ENCODE measurements at regions not wholly inside any gene's neighbourhood (a gene's known extent, or its start where the extent isn't known, plus 50 kb on each side); places are given as distances from the start of the nearest gene placed in this dataset.

GRCh38 chr12:87656311-87656710, 372.9 kb downstream of the C12orf50 start:
- Histone ChIP-seq H3F3A (ENCODE audit: control insufficient read depth, insufficient read depth) (no peaks in the 10 kb centered on the region), H4K20me1 (ENCODE audit: control insufficient read depth, insufficient read depth, low read depth, low read length) (no peaks in the 10 kb centered on the region), H3K36me3 (ENCODE audit: control insufficient read depth, low read length) (no peaks in the 10 kb centered on the region), H3K79me2 (ENCODE audit: control insufficient read depth, low read length) (no peaks in the 10 kb centered on the region), H3K27ac (ENCODE audit: low read depth, low read length) (no peak overlapping the region), H3K4me1 (ENCODE audit: control insufficient read depth, low read length) (no peaks in the 10 kb centered on the region), H3K9me2 (replicated peaks; ENCODE audit: control insufficient read depth, low read length) (no peaks in the 10 kb centered on the region), H3K4me2 (ENCODE audit: low read length) (no peak overlapping the region), H3K9me3 (ENCODE audit: control insufficient read depth, insufficient read depth, low read length) (no peaks in the 10 kb centered on the region), H3K27me3 (ENCODE audit: control insufficient read depth, low read length) (no peaks in the 10 kb centered on the region), H3K4me3 (ENCODE audit: low read length) (no peak overlapping the region)
- TF ChIP-seq CTCF (IDR thresholded peaks at IDR 0.05; ENCODE audit: low read depth, low read length, poor library complexity, severe bottlenecking), result no peak
- no peak for TF ChIP-seq EZH2phosphoT487 (IDR thresholded peaks at IDR 0.05; ENCODE audit: borderline replicate concordance, low read length)

- no peaks in the 10 kb centered on the region for H3K9me2 ChIP-seq (replicated peaks; ENCODE audit: control insufficient read depth, low read length)
- H3K36me3 ChIP-seq (ENCODE audit: control insufficient read depth, low read length), result no peaks in the 10 kb centered on the region
- H4K20me1 ChIP-seq (ENCODE audit: control insufficient read depth, insufficient read depth, low read depth, low read length), result no peaks in the 10 kb centered on the region
- H3K4me3 ChIP-seq (ENCODE audit: low read length), result no peak overlapping the region
- no peaks in the 10 kb centered on the region for H3K27me3 ChIP-seq (ENCODE audit: control insufficient read depth, low read length)
- no peak overlapping the region for H3K4me2 ChIP-seq (ENCODE audit: low read length)
- no peaks in the 10 kb centered on the region for H3K9me3 ChIP-seq (ENCODE audit: control insufficient read depth, insufficient read depth, low read length)
- H3K27ac ChIP-seq (ENCODE audit: low read depth, low read length), result no peak overlapping the region
- H3F3A ChIP-seq (ENCODE audit: control insufficient read depth, insufficient read depth), result no peaks in the 10 kb centered on the region
- H3K4me1 ChIP-seq (ENCODE audit: control insufficient read depth, low read length), result no peaks in the 10 kb centered on the region
- TF ChIP-seq EZH2phosphoT487 (IDR thresholded peaks at IDR 0.05; ENCODE audit: borderline replicate concordance, low read length), result no peak
- no peak for TF ChIP-seq CTCF (IDR thresholded peaks at IDR 0.05; ENCODE audit: low read depth, low read length, poor library complexity, severe bottlenecking)
- H3K79me2 ChIP-seq (ENCODE audit: control insufficient read depth, low read length), result no peaks in the 10 kb centered on the region
Measured at GRCh38 chr12:87651670-87652425, 377.4 kb downstream of the C12orf50 start.

- Histone ChIP-seq H3K27ac (ENCODE audit: low read depth, low read length) (no peak overlapping the region), H3F3A (ENCODE audit: control insufficient read depth, insufficient read depth) (no peaks in the 10 kb centered on the region), H3K9me2 (replicated peaks; ENCODE audit: control insufficient read depth, low read length) (no peaks in the 10 kb centered on the region), H3K4me2 (ENCODE audit: low read length) (no peak overlapping the region), H3K36me3 (ENCODE audit: control insufficient read depth, low read length) (no peaks in the 10 kb centered on the region), H3K79me2 (ENCODE audit: control insufficient read depth, low read length) (no peaks in the 10 kb centered on the region), H4K20me1 (ENCODE audit: control insufficient read depth, insufficient read depth, low read depth, low read length) (no peaks in the 10 kb centered on the region), H3K4me3 (ENCODE audit: low read length) (no peak overlapping the region), H3K4me1 (ENCODE audit: control insufficient read depth, low read length) (no peaks in the 10 kb centered on the region), H3K9me3 (ENCODE audit: control insufficient read depth, insufficient read depth, low read length) (no peaks in the 10 kb centered on the region), H3K27me3 (ENCODE audit: control insufficient read depth, low read length) (no peaks in the 10 kb centered on the region)
- TF ChIP-seq CTCF (IDR thresholded peaks at IDR 0.05; ENCODE audit: low read depth, low read length, poor library complexity, severe bottlenecking) (no peak), EZH2phosphoT487 (IDR thresholded peaks at IDR 0.05; ENCODE audit: borderline replicate concordance, low read length) (no peak)
Measured at GRCh38 chr12:87642245-87642644, 387.0 kb downstream of the C12orf50 start.

Measured in DOHH2 (cell line).